ENCODE measurements at regions not wholly inside any gene's neighbourhood (a gene's known extent, or its start where the extent isn't known, plus 50 kb on each side); places are given as distances from the start of the nearest gene placed in this dataset.

GRCh38 chr10:3409928-3410327 is 237.3 kb upstream of the PITRM1 start:
- Mint-ChIP-seq H3K27ac (no peak overlapping the region), H3K9me3 (peaks cover 5 to 6% of the 10 kb centered on the region in 2 donors), H3K36me3 (peaks cover 0 to 4% of the 10 kb centered on the region in 2 donors)
- DNase-seq (ENCODE audit: low spot score in 2 of 2) (no peak), ATAC-seq (no peak)

GRCh38 chr10:3408603-3409365 is 236.2 kb upstream of the PITRM1 start:
- Mint-ChIP-seq H3K9me3 (peaks cover 5 to 6% of the 10 kb centered on the region in 2 donors), H3K27ac (no peak overlapping the region), H3K36me3 (peaks cover 0 to 4% of the 10 kb centered on the region in 2 donors)
- ATAC-seq (no peak), DNase-seq (ENCODE audit: low spot score in 2 of 2) (no peak)

GRCh38 chr10:3407208-3407607 is 234.6 kb upstream of the PITRM1 start:
- Mint-ChIP-seq H3K36me3 (peaks cover 0 to 4% of the 10 kb centered on the region in 2 donors), H3K27ac (no peak overlapping the region), H3K9me3 (peaks cover 5 to 6% of the 10 kb centered on the region in 2 donors)
- no peak for ATAC-seq
- no peak for DNase-seq (ENCODE audit: low spot score in 2 of 2)

GRCh38 chr10:3406556-3406955 is 234.0 kb upstream of the PITRM1 start:
- no peak for ATAC-seq
- H3K27ac Mint-ChIP-seq = no peak overlapping the region
- H3K9me3 Mint-ChIP-seq = peaks cover 5 to 6% of the 10 kb centered on the region in 2 donors
- no peak for DNase-seq (ENCODE audit: low spot score in 2 of 2)
- peaks cover 0 to 4% of the 10 kb centered on the region in 2 donors for H3K36me3 Mint-ChIP-seq

GRCh38 chr10:3404381-3404780 is 231.8 kb upstream of the PITRM1 start:
- Mint-ChIP-seq H3K9me3 (no peaks in the 10 kb centered on the region), H3K36me3 (no peaks in the 10 kb centered on the region), H3K27ac (no peak overlapping the region)
- no peak for DNase-seq (ENCODE audit: low spot score in 2 of 2)
- no peak for ATAC-seq

GRCh38 chr10:3402187-3402751 is 229.7 kb upstream of the PITRM1 start:
- ATAC-seq (no peak), DNase-seq (ENCODE audit: low spot score in 2 of 2) (no peak)
- Mint-ChIP-seq H3K27ac (no peak overlapping the region), H3K9me3 (no peaks in the 10 kb centered on the region), H3K36me3 (no peaks in the 10 kb centered on the region)

- Mint-ChIP-seq H3K9me3 (no peaks in the 10 kb centered on the region), H3K36me3 (no peaks in the 10 kb centered on the region), H3K27ac (peak overlapping the region in 1 of 2 donors; percentile 12)
- DNase-seq (ENCODE audit: low spot score in 2 of 2) = no peak
- ATAC-seq = no peak
These were observed 228.9 kb upstream of the PITRM1 start for GRCh38 chr10:3401491-3401938.

GRCh38 chr10:3400348-3400747 is 227.8 kb upstream of the PITRM1 start:
- ATAC-seq = no peak
- no peaks in the 10 kb centered on the region for H3K9me3 Mint-ChIP-seq
- no peak overlapping the region for H3K27ac Mint-ChIP-seq
- H3K36me3 Mint-ChIP-seq = no peaks in the 10 kb centered on the region
- DNase-seq (ENCODE audit: low spot score in 2 of 2) = no peak

- Mint-ChIP-seq H3K9me3 (peaks cover 0 to 1% of the 10 kb centered on the region in 2 donors), H3K27ac (no peak overlapping the region), H3K36me3 (peaks cover 0 to 1% of the 10 kb centered on the region in 2 donors)
- no peak for ATAC-seq
- no peak for DNase-seq (ENCODE audit: low spot score in 2 of 2)
These were observed 227.2 kb upstream of the PITRM1 start for GRCh38 chr10:3399756-3400155.

GRCh38 chr10:3398825-3399646 is 226.5 kb upstream of the PITRM1 start:
- Mint-ChIP-seq H3K36me3 (peaks cover 0 to 8% of the 10 kb centered on the region in 2 donors), H3K27ac (no peak overlapping the region), H3K9me3 (peaks cover 0 to 7% of the 10 kb centered on the region in 2 donors)
- ATAC-seq (no peak), DNase-seq (ENCODE audit: low spot score in 2 of 2) (no peak)

GRCh38 chr10:3397846-3398245 is 225.3 kb upstream of the PITRM1 start:
- Mint-ChIP-seq H3K9me3 (peaks cover 0 to 7% of the 10 kb centered on the region in 2 donors), H3K36me3 (peaks cover 0 to 8% of the 10 kb centered on the region in 2 donors), H3K27ac (peak overlapping the region in 1 of 2 donors; percentile 65)
- ATAC-seq (no peak), DNase-seq (ENCODE audit: low spot score in 2 of 2) (no peak)

- DNase-seq (ENCODE audit: low spot score in 2 of 2) = no peak
- H3K27ac Mint-ChIP-seq = no peak overlapping the region
- H3K9me3 Mint-ChIP-seq = peaks cover 0 to 7% of the 10 kb centered on the region in 2 donors
- peak in 1 of 2 donors; percentile 33 for ATAC-seq
- H3K36me3 Mint-ChIP-seq = peaks cover 0 to 8% of the 10 kb centered on the region in 2 donors
These were observed 224.6 kb upstream of the PITRM1 start for GRCh38 chr10:3397231-3397630.

GRCh38 chr10:3396116-3396515 is 223.5 kb upstream of the PITRM1 start:
- ATAC-seq (no peak), DNase-seq (ENCODE audit: low spot score in 2 of 2) (no peak)
- H3K36me3 Mint-ChIP-seq = peaks cover 0 to 8% of the 10 kb centered on the region in 2 donors
- H3K9me3 Mint-ChIP-seq = peaks cover 0 to 7% of the 10 kb centered on the region in 2 donors
- H3K27ac Mint-ChIP-seq = no peak overlapping the region

- no peak for DNase-seq (ENCODE audit: low spot score in 2 of 2)
- no peak overlapping the region for H3K27ac Mint-ChIP-seq
- peaks cover 0 to 7% of the 10 kb centered on the region in 2 donors for H3K9me3 Mint-ChIP-seq
- no peak for ATAC-seq
- peaks cover 0 to 8% of the 10 kb centered on the region in 2 donors for H3K36me3 Mint-ChIP-seq
These were observed 222.9 kb upstream of the PITRM1 start for GRCh38 chr10:3395458-3395861.

- H3K36me3 Mint-ChIP-seq = peaks cover 0 to 8% of the 10 kb centered on the region in 2 donors
- ATAC-seq (no peak), DNase-seq (ENCODE audit: low spot score in 2 of 2) (no peak)
These were observed 222.5 kb upstream of the PITRM1 start for GRCh38 chr10:3395041-3395440.

GRCh38 chr10:3393958-3394357 is 221.4 kb upstream of the PITRM1 start:
- H3K9me3 Mint-ChIP-seq = peaks cover 0 to 7% of the 10 kb centered on the region in 2 donors
- no peak for DNase-seq (ENCODE audit: low spot score in 2 of 2)
- no peak overlapping the region for H3K27ac Mint-ChIP-seq
- H3K36me3 Mint-ChIP-seq = peaks cover 0 to 8% of the 10 kb centered on the region in 2 donors
- no peak for ATAC-seq

More at GRCh38 chr10:3395041-3395440, 222.5 kb upstream of the PITRM1 start:
- Mint-ChIP-seq H3K27ac (no peak overlapping the region), H3K9me3 (peaks cover 0 to 7% of the 10 kb centered on the region in 2 donors)

- no peak for ATAC-seq
These were observed 219.1 kb upstream of the PITRM1 start for GRCh38 chr10:3391657-3392056.

More at GRCh38 chr10:3391657-3392056, 219.1 kb upstream of the PITRM1 start:
- H3K36me3 Mint-ChIP-seq = peaks cover 0 to 8% of the 10 kb centered on the region in 2 donors
- H3K9me3 Mint-ChIP-seq = peaks cover 0 to 7% of the 10 kb centered on the region in 2 donors
- no peak for DNase-seq (ENCODE audit: low spot score in 2 of 2)
- H3K27ac Mint-ChIP-seq = no peak overlapping the region
